A549 (cell line): ENCODE measurements at regions not wholly inside any gene's neighbourhood (a gene's known extent, or its start where the extent isn't known, plus 50 kb on each side); places are given as distances from the start of the nearest gene placed in this dataset.

Experiments used
- ATAC-seq, 2 experiments: fragments of 200-7000 bp in 1 of 2; fragments of >200 bp in 1 of 2; cut with Nextera tagmentation in 1 of 2; cut with Tn5 transposase in 1 of 2; 3 replicates each; pipeline versions ENCODE4 v1.8.0 to v1.9.1; 2018 to 2020; ENCODE audit warnings: mild to moderate bottlenecking in 1 of 2, moderate library complexity in 1 of 2
- CTCF ChIA-PET: fragments of 300-600 bp; sonication (Branson Sonifier 250); formaldehyde crosslinking; extraction: SDS; loops from one replicate; lab custom pipeline; 2021; ENCODE audit warnings: antibody characterized with exemption, inconsistent platforms; lab: Yijun Ruan, JAX
- POLR2A ChIA-PET: fragments of 350-600 bp; formaldehyde crosslinking; extraction: SDS; loops from one replicate; lab custom pipeline; 2021; ENCODE audit warnings: antibody characterized with exemption, inconsistent platforms; lab: Yijun Ruan, JAX
- DNase-seq, 2 experiments: peaks; one replicate each; pipeline versions ENCODE4 v3.0.0 to v3.0.0-alpha.2; 2011 to 2016; ENCODE audit warnings: low read depth in 1 of 2, low spot score in 1 of 2
- FAIRE-seq: peaks from 2 replicates; lab custom pipeline; 2011; peaks lifted over from hg19 to GRCh38; lab: Jason Lieb, UNC
- H3K27ac ChIP-seq, 2 experiments: fragments of >200 bp; sonication (Bioruptor Twin); formaldehyde crosslinking; 3 replicates each; pipeline ENCODE4 v1.5.1; 2016 to 2017
- H3K4me1 ChIP-seq: fragments of >200 bp; sonication (Bioruptor Twin); formaldehyde crosslinking; 3 replicates; pipeline ENCODE4 v1.6.1; 2016
- H3K4me2 ChIP-seq: fragments of >200 bp; sonication (Bioruptor Twin); formaldehyde crosslinking; 3 replicates; pipeline ENCODE4 v1.6.1; 2016
- H3K4me3 ChIP-seq: fragments of >200 bp; sonication (Bioruptor Twin); formaldehyde crosslinking; 3 replicates; pipeline ENCODE4 v1.5.1; 2016
- H3K9me3 ChIP-seq: fragments of >200 bp; sonication (Bioruptor Twin); formaldehyde crosslinking; 3 replicates; pipeline ENCODE4 v1.6.1; 2016
- CBX8 ChIP-seq: fragments of 200-600 bp; sonication (generic); IDR thresholded peaks from 2 replicates; pipeline ENCODE4 v1.6.1; 2016
- CEBPB ChIP-seq, 2 experiments: fragments of >200 bp in 1 of 2; sonication (Bioruptor Twin) in 1 of 2; formaldehyde crosslinking in 1 of 2; IDR thresholded peaks; 2 replicates each; pipeline ENCODE4 v1.6.1; 2012 to 2016
- CTCF ChIP-seq: fragments of >200 bp; sonication (Bioruptor Twin); formaldehyde crosslinking; IDR thresholded peaks from 3 replicates; pipeline ENCODE4 v1.5.1; 2016
- E2F6 ChIP-seq: IDR thresholded peaks from 2 replicates; pipeline ENCODE4 v1.6.1; 2012; ENCODE audit warnings: low read depth, borderline replicate concordance
- EHF ChIP-seq: fragments of 250-450 bp; sonication (Bioruptor Pico); IDR thresholded peaks from 2 replicates; pipeline ENCODE4 v1.5.0; 2020; ENCODE audit warnings: mild to moderate bottlenecking
- EHMT2 ChIP-seq: fragments of 200-600 bp; sonication (generic); IDR thresholded peaks from 2 replicates; pipeline ENCODE4 v1.6.1; 2016; ENCODE audit warnings: antibody characterized with exemption, low read depth, mild to moderate bottlenecking, moderate library complexity
- ESRRA ChIP-seq: fragments of 150-350 bp; IDR thresholded peaks from 2 replicates; pipeline ENCODE4 v1.6.1; 2014; ENCODE audit warnings: mild to moderate bottlenecking, low read length, borderline replicate concordance
- FOSB ChIP-seq: fragments of 250-450 bp; sonication (Bioruptor Pico); IDR thresholded peaks from 2 replicates; pipeline ENCODE4 v1.5.0; 2020; ENCODE audit warnings: mild to moderate bottlenecking, moderate library complexity
- FOSL2 ChIP-seq, 2 experiments: fragments of 450-650 bp in 1 of 2; fragments of >200 bp in 1 of 2; sonication (Bioruptor Twin) in 1 of 2; formaldehyde crosslinking; IDR thresholded peaks; 2 replicates each; pipeline versions ENCODE4 v1.5.0 to v1.6.1; 2016 to 2020; ENCODE audit warnings: mild to moderate bottlenecking in 1 of 2, moderate library complexity in 1 of 2
- JUNB ChIP-seq: fragments of >200 bp; sonication (Bioruptor Twin); formaldehyde crosslinking; IDR thresholded peaks from 2 replicates; pipeline ENCODE4 v1.6.1; 2016
- MAFK ChIP-seq: fragments of 450-650 bp; IDR thresholded peaks from 2 replicates; pipeline ENCODE4 v1.6.1; 2014; ENCODE audit not compliant: partially characterized antibody
- MAX ChIP-seq: IDR thresholded peaks from 2 replicates; pipeline ENCODE4 v1.6.1; 2012
- MAZ ChIP-seq: fragments of 150-350 bp; IDR thresholded peaks from 2 replicates; pipeline ENCODE4 v1.6.1; 2014; ENCODE audit warnings: antibody characterized with exemption, low read depth, low read length, borderline replicate concordance
- MYC ChIP-seq: IDR thresholded peaks from 2 replicates; pipeline ENCODE4 v1.6.1; 2012; ENCODE audit warnings: mild to moderate bottlenecking, inconsistent platforms, low read length, improper control_type of control experiment, borderline replicate concordance
- NPAS2 ChIP-seq: fragments of 250-450 bp; sonication (Bioruptor Pico); IDR thresholded peaks from 2 replicates; pipeline ENCODE4 v1.8.0; 2022; ENCODE audit warnings: mild to moderate bottlenecking, moderate library complexity, borderline replicate concordance
- POLR2A ChIP-seq: IDR thresholded peaks from 2 replicates; pipeline ENCODE4 v1.6.1; 2012; ENCODE audit warnings: mild to moderate bottlenecking, low read length
- POLR2AphosphoS2 ChIP-seq: conservative IDR thresholded peaks from 2 replicates; pipeline ENCODE4 v1.6.1; 2012; ENCODE audit warnings: low read length, improper control_type of control experiment, inconsistent platforms
- RARB ChIP-seq: fragments of 250-450 bp; sonication (Bioruptor Pico); IDR thresholded peaks from 2 replicates; pipeline ENCODE4 v1.8.0; 2021; ENCODE audit warnings: mild to moderate bottlenecking, moderate library complexity
- RCOR1 ChIP-seq: fragments of 150-350 bp; IDR thresholded peaks from 2 replicates; pipeline ENCODE4 v1.6.1; 2014; ENCODE audit warnings: antibody characterized with exemption, low read length, low read depth
- RFX5 ChIP-seq: fragments of 450-650 bp; IDR thresholded peaks from 2 replicates; pipeline ENCODE4 v1.7.1; 2014; ENCODE audit warnings: antibody characterized with exemption, mild to moderate bottlenecking, moderate library complexity
- RNF2 ChIP-seq: fragments of 200-600 bp; sonication (generic); IDR thresholded peaks from 2 replicates; pipeline ENCODE4 v1.6.1; 2016; ENCODE audit warnings: low read depth, mild to moderate bottlenecking, antibody characterized with exemption, moderate library complexity, borderline replicate concordance
- SMC3 ChIP-seq: fragments of >200 bp; sonication (Bioruptor Twin); formaldehyde crosslinking; IDR thresholded peaks from 3 replicates; pipeline ENCODE4 v1.6.1; 2018; ENCODE audit warnings: inconsistent platforms
- TP53 ChIP-seq: fragments of 250-450 bp; sonication (Bioruptor Pico); IDR thresholded peaks from 2 replicates; pipeline ENCODE4 v1.5.0; 2021; ENCODE audit warnings: mild to moderate bottlenecking, moderate library complexity
- ZFP36 ChIP-seq: fragments of 450-650 bp; IDR thresholded peaks from 2 replicates; pipeline ENCODE4 v1.6.1; 2014; ENCODE audit warnings: borderline replicate concordance; ENCODE audit not compliant: partially characterized antibody
- ZSCAN20 ChIP-seq: fragments of 250-450 bp; sonication (Bioruptor Pico); IDR thresholded peaks from 2 replicates; pipeline ENCODE4 v1.8.0; 2022; ENCODE audit warnings: mild to moderate bottlenecking, moderate library complexity
- WGBS: methylation state at CpG from one replicate; pipeline ENCODE4 v1.1.6; 2017; ENCODE audit errors: missing lambda C conversion rate; 5-methylcytosine and 5-hydroxymethylcytosine counted together

- Histone ChIP-seq H3K4me1 (no peaks in the 10 kb centered on the region), H3K4me2 (no peak overlapping the region), H3K4me3 (no peak overlapping the region), H3K27ac (no peak overlapping the region), H3K9me3 (no peaks in the 10 kb centered on the region)
- ChIA-PET POLR2A (no interaction called here), CTCF (no interaction called here)
- WGBS, result 27% methylated on average over 6 of the region's 6 CpGs
- TF ChIP-seq ZSCAN20, result no peak
- TF ChIP-seq ESRRA, result no peak
- no peak for TF ChIP-seq MAFK
- TF ChIP-seq CTCF, result no peak
- no peak for TF ChIP-seq FOSL2 (IDR thresholded peaks at IDR 0.05)
- no peak for TF ChIP-seq FOSL2 (CRISPR knock-in tag; IDR thresholded peaks at IDR 0.05)
- no peak for TF ChIP-seq E2F6
- TF ChIP-seq RCOR1, result no peak
- TF ChIP-seq RFX5, result no peak
- TF ChIP-seq RNF2, result no peak
- TF ChIP-seq MAX, result no peak
- FAIRE-seq (no peak), ATAC-seq (no peak), DNase-seq (no peak)
These were observed 770.7 kb upstream of the TMEM132C start for GRCh38 chr12:127496255-127496654.

GRCh38 chr12:127500512-127501035 is 766.4 kb upstream of the TMEM132C start:
- ATAC-seq, result no peak
- 11% methylated on average over 7 of the region's 7 CpGs for WGBS
- H3K9me3 ChIP-seq, result no peaks in the 10 kb centered on the region; the same call in 2 of the 3 replicates
- ChIA-PET CTCF (interaction anchor here (1.4 kb wide), 1 partner anchor 12 kb away, joined by 3 read pairs; no protein-coding TSS in a partner anchor), POLR2A (no interaction called here)
- DNase-seq, result no peak
- TF ChIP-seq MAZ (no peak), FOSB (CRISPR knock-in tag) (no peak), NPAS2 (CRISPR knock-in tag) (no peak), POLR2A (no peak), POLR2AphosphoS2 (no peak), EHF (CRISPR knock-in tag) (no peak), CBX8 (no peak), RARB (CRISPR knock-in tag) (no peak), MYC (no peak), ZFP36 (no peak), EHMT2 (no peak)
- TF ChIP-seq, all 56 proteins: peak for 0
- FAIRE-seq, result no peak
- Histone ChIP-seq H3K27ac (no peak overlapping the region), H3K4me1 (no peaks in the 10 kb centered on the region), H3K4me3 (no peak overlapping the region), H3K4me2 (no peak overlapping the region)

- FAIRE-seq (no peak), ATAC-seq (no peak), DNase-seq (no peak)
- ChIA-PET CTCF (interaction anchor here (1.4 kb wide), 1 partner anchor 11 kb away, joined by 3 read pairs; no protein-coding TSS in a partner anchor), POLR2A (no interaction called here)
- TF ChIP-seq CBX8 (no peak), FOSB (CRISPR knock-in tag) (no peak), TP53 (CRISPR knock-in tag) (no peak), ZFP36 (no peak), MAFK (no peak), SMC3 (no peak), ESRRA (no peak), RNF2 (no peak), CEBPB (IDR thresholded peaks at IDR 0.05) (no peak), JUNB (no peak)
- Histone ChIP-seq H3K4me1 (no peaks in the 10 kb centered on the region), H3K4me2 (no peak overlapping the region), H3K4me3 (no peak overlapping the region), H3K9me3 (no peaks in the 10 kb centered on the region; the same call in 2 of the 3 replicates), H3K27ac (no peak overlapping the region)
- WGBS, result 23% methylated on average over 6 of the region's 6 CpGs
These were observed 765.1 kb upstream of the TMEM132C start for GRCh38 chr12:127501916-127502315.
